Superior temporal gyrus (tissue), 1 donor: ENCODE measurements at regions not wholly inside any gene's neighbourhood (a gene's known extent, or its start where the extent isn't known, plus 50 kb on each side); places are given as distances from the start of the nearest gene placed in this dataset.
A peak's percentile ranks its signal among the peaks of the same experiment; 100 is the strongest.

Experiments
- DNase-seq: peaks from one replicate; pipeline ENCODE4 v3.0.0-alpha.2; 2016; ENCODE audit errors: extremely low spot score

DNA sequence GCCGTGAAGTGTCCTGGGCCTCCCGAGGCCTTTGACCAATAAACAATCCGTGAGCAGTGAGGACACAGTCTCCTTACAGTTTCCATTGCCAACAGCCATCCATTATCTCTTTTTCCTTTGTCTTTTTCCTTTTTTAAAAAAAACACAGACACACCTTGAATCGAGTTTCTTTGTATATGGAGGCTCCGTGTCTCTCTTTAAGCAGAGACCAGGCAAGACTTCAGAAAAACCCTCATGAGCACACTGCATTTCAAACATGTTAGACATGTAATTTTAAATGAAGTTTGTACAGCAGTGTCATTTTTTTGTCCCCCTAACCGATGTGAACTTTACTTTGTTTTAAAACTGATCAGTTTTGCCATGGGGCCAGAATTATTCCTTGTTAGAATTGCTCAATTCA, 111.1 kb downstream of the SPTSSA start:
- DNase-seq: no peak

DNA sequence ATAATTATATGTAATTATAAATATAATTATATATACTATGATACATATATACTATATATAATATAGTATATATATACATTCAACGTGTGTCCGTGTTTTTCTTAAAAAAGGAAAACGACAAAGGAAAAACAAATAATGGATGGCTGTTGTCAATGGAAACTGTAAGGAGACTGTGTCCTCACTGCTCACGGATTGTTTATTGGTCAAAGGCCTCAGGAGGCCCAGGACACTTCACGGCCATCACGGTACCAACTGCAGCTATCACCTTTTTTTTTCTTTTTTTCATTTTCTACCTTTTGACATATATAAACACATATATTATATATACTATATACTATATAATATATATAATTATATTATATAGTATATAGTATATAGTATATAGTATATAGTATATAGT, 113.4 kb downstream of the SPTSSA start:
- DNase-seq: no peak

DNA sequence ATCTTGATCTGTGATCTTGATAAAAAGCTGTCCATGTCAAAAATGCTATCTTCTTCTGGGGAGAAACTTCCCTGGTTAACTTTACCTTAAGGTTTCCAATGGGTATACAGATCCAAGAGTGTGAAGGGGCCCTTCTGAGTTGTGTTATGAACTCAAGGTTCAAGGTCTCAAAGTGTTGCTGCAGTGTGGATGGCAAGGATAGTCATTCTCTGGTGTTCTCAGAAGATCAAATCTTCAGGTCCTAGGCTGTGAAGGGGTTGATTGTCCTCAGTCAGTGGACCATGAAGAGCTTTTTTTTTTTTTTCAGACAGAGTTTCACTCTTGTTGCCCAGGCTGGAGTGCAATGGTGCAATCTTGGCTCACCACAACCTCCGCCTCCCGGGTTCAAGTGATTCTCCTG, 114.4 kb downstream of the SPTSSA start:
- no peak for DNase-seq

DNA sequence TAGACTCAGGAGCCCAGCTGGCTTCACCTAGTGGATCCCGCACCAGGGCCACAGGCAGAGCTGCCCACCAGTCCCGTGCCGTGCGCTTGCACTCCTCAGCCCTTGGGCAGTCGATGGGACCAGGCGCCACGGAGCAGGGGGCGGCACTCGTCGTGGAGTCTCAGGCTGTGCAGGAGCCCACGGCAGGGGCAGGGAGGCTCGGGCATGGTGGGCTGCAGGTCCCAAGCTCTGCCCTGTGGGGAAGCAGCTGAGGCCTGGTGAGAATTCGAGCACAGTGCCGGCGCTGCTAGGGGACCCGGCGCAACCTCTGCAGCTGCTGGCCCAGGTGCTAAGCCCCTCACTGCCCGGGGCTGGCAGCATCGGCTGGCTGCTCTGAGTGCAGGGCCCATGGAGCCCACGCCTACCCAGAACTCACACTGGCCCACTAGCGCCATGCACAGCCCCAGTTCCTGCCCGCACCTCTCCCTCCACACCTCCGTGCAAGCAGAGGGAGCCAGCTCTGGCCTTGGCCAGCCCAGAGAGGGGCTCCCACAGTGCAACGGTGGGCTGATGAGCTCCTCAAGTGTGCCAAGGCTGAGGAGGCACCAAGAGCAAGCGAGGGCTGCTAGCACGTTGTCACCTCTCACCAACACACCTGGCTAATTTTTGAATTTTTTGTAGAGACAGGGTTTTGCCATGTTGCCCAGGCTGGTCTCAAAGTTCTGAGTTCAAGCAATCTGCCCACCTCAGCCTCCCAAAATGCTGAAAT, 116.1 kb downstream of the SPTSSA start:
- DNase-seq: no peak

DNA sequence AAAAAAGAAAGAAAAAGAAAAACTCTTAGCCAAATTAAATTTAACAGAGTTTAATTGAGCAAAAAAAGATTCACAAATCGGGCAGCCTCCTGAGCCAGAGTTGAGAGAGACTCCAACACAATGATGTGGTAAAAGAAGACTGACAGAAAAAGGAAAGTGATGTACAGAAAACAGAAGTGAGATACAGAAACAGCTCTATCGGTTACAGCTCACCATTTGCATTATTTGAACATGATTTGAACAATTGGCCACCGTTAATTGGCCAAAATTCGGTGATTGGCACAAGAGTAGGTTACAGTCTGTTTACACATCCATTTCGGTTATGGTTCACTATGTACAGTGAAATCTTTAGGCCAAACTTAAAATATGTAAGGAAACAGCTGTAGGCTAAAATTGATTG, 117.7 kb downstream of the SPTSSA start:
- no peak for DNase-seq

DNA sequence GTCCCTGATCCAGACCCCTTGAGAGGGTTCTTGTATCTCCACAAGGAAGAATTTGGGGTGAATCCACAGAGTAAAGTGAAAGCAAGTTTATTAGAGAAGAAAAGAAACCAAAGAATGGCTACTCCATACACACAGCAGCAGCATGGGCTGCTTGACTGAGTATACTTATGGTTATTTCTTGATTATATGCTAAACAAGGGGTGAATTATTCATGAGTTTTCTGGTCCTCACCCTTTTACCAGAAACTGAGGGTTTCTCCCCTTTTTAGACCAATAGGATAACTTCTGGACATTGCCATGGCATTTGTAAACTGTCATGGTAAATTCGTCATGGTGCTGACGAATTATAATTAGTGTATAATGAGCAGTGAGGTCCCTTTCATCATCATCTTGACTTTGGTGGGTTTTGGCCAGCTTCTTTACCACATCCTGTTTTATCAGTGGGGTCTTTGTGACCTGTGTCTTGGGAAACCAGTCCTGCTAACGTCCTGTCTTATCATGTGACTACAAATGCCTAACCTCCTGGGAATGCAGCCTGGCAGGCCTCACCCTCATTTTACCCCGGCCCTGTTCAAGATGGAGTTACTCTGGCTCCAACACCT, 121.9 kb downstream of the SPTSSA start:
- no peak for DNase-seq

DNA sequence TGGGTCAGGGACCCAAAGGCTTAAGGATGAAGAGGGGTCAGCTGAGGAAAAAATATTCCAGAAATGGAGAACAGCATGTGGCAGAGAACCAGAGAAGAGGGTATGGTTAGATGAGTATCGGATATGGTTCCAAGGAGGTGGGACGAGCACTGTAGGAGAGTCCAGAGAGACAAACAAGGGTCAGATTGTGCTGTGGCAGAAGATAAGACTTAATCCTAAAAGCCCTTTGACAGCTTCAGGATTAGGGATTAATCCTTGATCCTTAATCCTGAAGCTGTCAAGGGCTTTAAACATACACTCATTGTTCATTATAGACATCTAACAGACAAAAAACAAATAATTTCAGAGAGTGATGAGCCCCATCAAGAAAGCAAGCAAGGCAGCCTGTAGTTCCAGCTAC, 124.0 kb downstream of the SPTSSA start:
- no peak for DNase-seq

DNA sequence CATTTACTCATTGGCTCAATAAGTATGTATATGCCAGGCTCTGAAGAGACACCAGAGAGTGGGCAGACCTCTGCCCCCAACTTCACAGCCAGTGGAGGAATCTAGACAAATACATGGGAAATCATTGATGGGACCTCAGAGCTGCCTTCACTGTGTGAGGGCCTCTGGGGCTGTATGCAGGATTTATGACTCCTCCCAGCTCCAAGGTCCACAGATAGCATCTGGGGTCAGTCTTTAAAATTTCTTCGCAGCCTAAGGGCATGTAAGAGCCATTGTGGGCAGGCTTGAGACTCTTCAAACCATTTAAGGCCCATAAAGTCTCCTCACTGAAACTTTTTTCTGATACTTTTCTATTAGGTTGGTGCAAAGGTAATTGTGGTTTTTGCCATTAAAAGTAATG, 125.5 kb downstream of the SPTSSA start:
- DNase-seq: no peak

DNA sequence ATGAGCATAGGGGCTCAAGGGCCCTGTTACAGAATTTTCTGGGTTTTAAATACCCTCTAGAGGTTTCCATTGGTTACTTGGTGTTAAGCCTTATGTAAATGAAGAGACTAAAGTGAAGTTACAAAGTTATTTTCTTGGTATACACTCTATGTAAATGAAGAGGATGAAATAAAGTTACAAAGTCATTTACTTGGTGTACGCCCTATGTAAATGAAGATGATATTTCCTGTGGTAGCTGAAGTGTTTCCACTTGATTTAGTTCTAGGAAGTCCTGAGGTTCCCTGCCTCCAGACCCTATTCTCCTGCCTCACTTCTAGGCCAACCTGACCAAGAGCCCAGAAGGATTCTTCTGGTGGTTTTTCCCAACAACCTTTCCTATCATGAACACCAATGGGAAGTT, 126.1 kb downstream of the SPTSSA start:
- DNase-seq: no peak

DNA sequence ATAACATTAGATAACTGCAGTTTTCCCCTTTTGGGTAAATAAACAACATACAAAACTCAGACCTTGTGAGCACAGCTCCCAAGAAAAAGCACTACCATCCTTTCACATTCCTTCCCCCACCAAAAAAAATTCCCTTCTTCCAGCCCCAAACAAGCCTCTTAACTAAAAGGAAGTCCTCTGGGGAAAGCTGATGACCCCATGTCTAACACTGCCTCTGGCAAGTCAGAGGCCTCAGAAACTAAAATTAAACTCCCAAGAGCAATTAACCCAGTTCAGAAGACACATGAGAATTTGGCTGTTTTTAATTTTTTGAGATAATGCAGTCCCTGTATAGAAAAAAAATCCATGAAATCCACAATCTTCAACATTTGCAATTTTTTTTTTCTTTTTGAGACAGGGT, 127.7 kb downstream of the SPTSSA start:
- DNase-seq: no peak

DNA sequence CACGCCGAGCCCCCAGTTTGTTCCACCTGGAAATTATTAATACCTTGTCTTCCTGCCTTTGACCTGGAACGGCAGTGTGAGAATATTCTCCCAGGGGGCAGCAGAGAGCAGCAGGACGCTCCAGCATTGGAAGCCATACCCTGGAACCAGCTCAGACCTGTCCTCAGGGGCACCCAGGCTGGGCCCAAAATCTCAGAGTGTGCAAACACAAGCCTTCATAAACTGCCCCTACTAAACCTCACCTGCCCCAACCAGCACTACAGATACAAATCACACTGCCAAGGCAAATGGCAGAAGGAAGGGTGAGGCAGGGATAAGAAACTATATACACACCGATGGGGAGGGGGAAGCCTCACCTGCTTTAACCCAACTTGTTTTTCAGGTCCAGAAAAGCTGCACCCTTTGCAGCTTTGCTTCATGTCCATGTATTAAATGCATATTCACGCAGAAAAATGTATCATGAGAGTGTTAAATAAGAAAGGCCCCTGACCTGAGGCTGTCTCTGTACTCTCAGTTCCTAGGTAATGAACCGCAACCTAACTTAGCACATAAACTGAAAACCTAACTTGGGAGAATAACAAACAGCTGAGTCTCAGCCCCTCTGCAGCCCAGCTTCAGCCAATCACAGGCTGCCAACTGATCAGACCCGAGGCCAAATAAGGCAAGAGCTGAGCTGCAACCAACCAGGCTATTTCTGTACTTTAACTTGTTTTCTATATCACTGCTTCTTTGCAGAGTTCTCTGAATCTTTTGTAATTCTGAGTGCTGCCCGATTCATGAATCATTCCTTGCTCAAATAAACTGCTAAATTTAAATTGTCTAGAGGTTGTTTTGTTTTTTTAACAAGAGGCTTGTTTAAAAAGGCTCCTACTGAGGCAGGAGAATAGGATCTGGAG, 130.1 kb downstream of the SPTSSA start:
- peak; percentile 54 for DNase-seq

DNA sequence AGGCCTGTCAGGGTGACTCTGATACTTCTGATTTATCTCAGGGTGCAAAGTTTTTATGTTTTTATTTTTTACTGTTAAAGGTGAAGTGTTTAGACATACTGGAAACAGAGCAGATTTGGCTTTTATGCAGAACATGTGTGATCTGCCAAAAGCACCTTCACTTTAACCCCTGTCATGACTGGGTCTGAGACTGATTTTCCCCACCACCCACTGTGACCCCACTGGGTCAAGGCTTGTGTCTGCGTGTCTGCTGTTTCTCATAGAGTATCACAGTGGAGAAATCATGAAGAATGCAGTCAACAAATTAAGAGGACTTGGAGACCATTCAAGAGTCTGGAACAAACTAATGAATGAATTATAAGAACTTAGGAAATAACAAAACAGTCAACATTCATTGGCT, 131.2 kb downstream of the SPTSSA start:
- DNase-seq: no peak

DNA sequence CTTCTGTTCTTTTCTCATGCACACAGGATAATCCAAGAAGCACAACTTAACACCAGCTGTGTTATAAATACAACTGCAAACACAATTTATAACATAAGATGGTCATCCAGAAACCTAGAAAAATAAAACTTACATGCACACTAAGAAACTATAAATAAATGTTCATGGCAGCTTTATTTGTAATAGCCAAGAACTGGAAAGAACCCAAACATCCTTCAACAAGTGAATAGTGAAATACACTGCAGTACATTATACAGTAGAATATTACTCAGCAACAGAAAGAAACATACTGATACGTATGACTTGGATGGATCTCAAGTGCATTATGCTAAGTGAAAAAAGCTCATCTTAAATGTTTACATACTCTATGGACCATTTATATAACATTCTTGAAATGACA, 132.7 kb downstream of the SPTSSA start:
- DNase-seq: no peak

DNA sequence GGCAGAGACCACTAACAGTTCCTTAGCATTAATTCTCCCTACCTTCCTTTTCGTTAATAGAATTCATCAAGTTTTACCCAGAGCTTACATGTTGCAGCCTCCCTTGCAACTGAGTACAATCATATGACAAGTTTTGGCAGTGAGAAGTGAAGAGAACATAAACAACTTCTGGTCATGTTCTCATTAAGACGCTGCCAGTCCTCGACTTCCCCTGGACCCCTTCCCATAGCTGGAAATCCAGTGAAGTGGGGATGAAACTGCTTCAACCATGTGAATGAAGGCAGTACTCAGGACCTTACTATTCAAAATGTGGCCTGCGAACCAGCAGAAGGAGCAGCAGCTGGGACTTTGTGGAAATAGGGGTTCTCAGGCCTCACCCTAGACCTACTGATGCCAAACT, 133.9 kb downstream of the SPTSSA start:
- no peak for DNase-seq

DNA sequence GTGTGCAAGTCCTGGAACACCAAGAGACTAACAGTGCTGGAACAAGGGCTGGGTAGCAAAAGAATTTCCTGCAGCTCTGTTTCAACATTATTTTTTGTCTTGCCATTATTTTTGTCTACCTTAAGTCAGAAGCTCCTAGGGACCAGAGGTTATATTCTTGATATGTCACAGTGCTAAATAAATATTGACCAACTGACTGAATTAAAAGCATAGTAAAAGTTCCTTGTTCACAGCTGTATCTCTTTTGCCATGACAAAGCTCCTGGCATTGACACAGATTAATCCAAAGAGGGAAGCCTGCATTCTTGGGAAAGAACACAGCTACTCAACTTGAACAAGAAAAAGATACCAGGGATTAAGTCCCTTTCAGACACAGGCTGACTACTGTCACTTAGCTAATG, 136.5 kb downstream of the SPTSSA start:
- no peak for DNase-seq

DNA sequence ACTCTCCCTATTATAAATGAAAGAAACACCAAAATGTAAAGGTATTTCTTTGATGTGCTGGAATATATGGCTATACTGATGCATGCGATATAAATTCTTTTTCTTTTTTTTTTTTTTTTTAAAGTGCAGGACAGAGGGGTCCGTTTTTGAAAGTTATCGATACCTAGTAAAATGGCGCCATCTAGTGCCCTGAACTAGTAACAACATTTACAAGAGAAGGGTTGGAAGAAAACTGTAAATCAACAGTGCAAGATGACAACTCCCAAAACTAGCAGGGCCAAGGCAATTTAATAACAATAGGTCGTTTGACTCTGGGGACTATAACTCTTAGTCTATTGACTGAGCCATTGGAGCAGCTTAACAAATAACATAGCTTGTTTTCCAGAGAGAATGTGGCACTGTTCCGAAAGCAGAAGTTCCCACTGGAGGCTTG, 137.7 kb downstream of the SPTSSA start:
- DNase-seq: peak; percentile 82

DNA sequence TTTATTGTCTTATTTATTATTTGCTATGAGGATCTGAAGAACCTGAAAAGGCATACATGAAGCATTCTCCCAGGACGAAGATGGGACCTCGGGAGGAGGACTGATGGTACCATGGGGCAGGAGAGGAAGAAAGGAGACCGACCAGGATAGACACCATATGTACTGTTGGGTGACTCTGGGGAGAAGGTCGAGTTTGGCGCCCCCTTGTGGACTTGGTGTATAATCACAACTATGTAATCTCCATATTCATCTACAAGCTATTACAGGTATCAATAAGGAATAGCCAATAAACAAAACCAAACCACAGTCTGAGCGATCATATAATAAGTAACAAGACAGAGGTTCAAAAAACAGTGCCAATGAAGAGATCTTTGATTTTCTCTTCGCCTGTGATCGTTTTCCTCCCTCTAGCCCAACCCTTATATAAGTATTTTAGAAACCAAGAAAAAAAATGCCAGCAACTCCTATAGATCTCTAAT, 139.1 kb downstream of the SPTSSA start:
- peak; percentile 77 for DNase-seq

DNA sequence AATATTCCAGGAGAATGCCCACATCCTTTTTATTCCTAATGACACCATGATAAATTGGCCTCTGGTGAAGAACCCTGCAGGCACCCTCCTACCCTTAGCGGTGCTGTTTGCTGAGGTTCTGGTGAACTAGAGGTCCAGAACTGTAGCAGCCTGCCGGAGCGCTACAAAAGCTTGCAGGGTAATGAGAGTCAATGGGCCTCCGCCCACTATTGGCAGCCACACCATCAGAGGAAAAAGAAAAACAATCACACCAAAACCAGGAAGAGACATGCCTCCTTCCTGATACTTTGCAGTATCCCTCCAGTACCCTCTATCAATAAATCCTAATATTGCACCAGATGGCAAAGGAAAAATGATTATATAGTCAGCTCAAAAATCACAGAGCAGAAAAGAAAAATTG, 142.9 kb downstream of the SPTSSA start:
- no peak for DNase-seq

DNA sequence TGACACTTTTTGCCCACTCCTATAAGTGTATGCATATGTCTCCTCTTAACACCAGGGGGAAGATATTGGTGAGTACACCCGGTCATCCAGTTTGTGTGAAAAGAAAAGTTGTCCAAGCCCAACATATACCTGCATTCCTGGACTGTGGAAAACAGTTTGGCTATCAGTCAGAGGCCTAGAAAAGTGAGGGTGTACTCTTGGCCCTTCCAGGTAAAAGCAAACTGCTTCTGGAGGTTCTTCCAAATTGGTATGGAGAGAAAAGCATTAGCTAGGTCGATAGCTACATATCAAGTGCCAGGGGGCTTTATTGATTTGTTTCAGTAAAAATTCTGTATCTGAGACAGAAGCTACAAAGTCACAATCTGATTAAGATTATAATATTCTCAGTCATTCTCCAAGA, 144.0 kb downstream of the SPTSSA start:
- DNase-seq: no peak

DNA sequence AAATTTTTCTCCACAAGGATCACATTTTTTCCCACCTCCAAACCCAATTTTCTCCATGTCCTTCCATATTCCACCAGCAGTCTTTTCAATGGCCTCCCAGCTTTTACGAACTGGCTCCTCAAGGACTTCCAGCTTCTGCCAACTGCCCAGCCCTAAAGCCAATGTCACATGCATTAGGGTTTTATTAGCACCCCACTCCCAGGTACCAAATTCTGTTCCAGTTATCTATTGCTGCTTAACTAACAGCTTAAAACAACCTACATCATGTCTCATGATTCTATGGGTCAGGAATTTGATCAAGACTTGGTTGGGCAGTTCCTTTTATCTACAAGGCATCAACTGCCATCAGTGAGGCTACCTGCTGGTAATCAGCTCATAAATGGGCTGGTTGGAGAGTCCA, 151.3 kb downstream of the SPTSSA start:
- no peak for DNase-seq

DNA sequence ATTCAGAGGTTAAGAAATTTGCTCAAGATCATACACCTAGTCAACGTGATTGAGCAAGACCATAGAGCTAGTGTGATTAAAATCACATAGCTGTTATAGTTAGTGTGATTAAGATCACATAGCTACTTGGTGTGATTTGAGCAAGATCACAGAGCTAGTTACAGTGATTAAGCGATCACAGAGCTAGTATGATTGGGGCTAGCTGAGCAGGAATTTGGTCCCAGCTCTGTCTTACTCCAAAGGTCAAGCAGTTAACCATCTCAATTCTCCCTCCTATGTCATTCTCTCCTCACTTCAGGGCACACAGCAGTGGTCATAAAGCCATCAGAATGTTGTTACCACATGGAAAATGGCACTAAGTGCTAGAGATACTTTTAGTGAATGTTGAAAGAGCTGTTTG, 158.2 kb downstream of the SPTSSA start:
- no peak for DNase-seq

DNA sequence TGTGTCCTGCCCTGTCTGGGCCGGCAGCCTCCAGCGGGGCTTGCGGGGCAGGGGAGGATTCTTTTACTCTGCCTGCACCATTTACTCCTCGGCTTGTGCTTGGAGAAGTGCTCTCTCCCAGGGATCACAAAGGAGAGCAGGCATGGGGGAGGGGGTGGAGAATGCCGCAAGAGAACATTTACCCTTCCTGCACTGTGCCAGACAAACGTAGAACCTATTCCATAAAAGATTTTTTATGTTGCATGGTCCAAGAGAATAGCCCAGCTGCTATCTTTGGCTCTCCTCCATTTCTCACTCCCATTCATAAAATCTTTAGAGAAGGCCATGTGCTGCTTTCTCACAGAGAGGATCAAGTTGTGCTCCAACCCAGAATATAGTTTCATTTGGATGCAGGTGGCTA, 159.4 kb downstream of the SPTSSA start:
- DNase-seq: peak; percentile 80
